Endothelial cell (in vitro differentiated cells): ENCODE measurements at regions not wholly inside any gene's neighbourhood (a gene's known extent, or its start where the extent isn't known, plus 50 kb on each side); places are given as distances from the start of the nearest gene placed in this dataset.

Experiments
- DNase-seq: peaks from one replicate; pipeline ENCODE4 v3.0.0; 2021; ENCODE audit warnings: low spot score
- H3K27ac Mint-ChIP-seq: one replicate; pipeline ENCODE4 v1.8.0; 2021; ENCODE audit warnings: mixed read lengths, inconsistent platforms; ENCODE audit not compliant: unreplicated experiment
- H3K27me3 Mint-ChIP-seq: one replicate; pipeline ENCODE4 v1.8.0; 2021; ENCODE audit warnings: mild to moderate bottlenecking, moderate library complexity, mixed read lengths, inconsistent platforms; ENCODE audit not compliant: unreplicated experiment
- H3K36me3 Mint-ChIP-seq: one replicate; pipeline ENCODE4 v1.8.0; 2021; ENCODE audit warnings: mild to moderate bottlenecking, low read depth, mixed read lengths, inconsistent platforms; ENCODE audit not compliant: unreplicated experiment
- H3K4me1 Mint-ChIP-seq: one replicate; pipeline ENCODE4 v1.8.0; 2021; ENCODE audit warnings: mild to moderate bottlenecking, mixed read lengths, inconsistent platforms; ENCODE audit not compliant: unreplicated experiment
- H3K4me3 Mint-ChIP-seq: one replicate; pipeline ENCODE4 v1.8.0; 2021; ENCODE audit warnings: mild to moderate bottlenecking, mixed read lengths, inconsistent platforms; ENCODE audit not compliant: unreplicated experiment
- H3K9me3 Mint-ChIP-seq: one replicate; pipeline ENCODE4 v1.8.0; 2021; ENCODE audit warnings: mixed read lengths, inconsistent platforms; ENCODE audit not compliant: unreplicated experiment
- CTCF ChIP-seq: fragments of 200-600 bp; sonication (generic); IDR thresholded peaks from one replicate; pipeline ENCODE4 v1.5.0; 2021; ENCODE audit warnings: antibody characterized with exemption; ENCODE audit not compliant: unreplicated experiment

GRCh38 chr5:92559781-92560180 is 1021.2 kb downstream of the NR2F1-AS1 start:
- H3K4me1 Mint-ChIP-seq = no peaks in the 10 kb centered on the region
- no peak for TF ChIP-seq CTCF
- no peaks in the 10 kb centered on the region for H3K9me3 Mint-ChIP-seq
- H3K27ac Mint-ChIP-seq = no peak overlapping the region
- no peaks in the 10 kb centered on the region for H3K36me3 Mint-ChIP-seq
- H3K4me3 Mint-ChIP-seq = no peak overlapping the region
- H3K27me3 Mint-ChIP-seq = no peaks in the 10 kb centered on the region
- no peak for DNase-seq

DNA sequence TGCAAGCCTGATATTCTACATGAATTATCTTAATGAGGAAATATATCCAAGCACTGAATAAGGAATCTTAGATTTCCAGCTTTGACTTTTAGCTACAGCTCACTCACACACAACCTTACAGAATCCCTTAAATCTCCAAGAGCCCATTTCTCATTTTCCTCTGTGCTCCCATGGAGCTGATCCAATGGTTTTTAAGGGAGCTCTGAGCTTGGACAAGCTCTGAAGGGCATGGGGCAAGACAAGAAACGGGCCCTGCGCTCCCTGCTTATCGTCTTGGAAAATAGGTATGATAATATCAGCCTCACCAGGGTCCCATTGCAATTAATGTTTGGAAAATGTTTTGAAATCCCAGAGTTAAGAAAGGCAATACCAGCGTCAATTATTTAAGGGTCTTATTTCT is 1021.7 kb downstream of the NR2F1-AS1 start:
- no peak for DNase-seq
- no peak overlapping the region for H3K27ac Mint-ChIP-seq

GRCh38 chr5:92556747-92557146 is 1024.3 kb downstream of the NR2F1-AS1 start:
- Mint-ChIP-seq H3K9me3 (no peaks in the 10 kb centered on the region), H3K36me3 (no peaks in the 10 kb centered on the region), H3K4me3 (no peak overlapping the region), H3K27ac (no peak overlapping the region), H3K27me3 (no peaks in the 10 kb centered on the region), H3K4me1 (no peaks in the 10 kb centered on the region)
- no peak for DNase-seq
- TF ChIP-seq CTCF = no peak

More for the DNA sequence above, 1021.7 kb downstream of the NR2F1-AS1 start:
- H3K9me3 Mint-ChIP-seq = no peaks in the 10 kb centered on the region
- H3K4me1 Mint-ChIP-seq = no peaks in the 10 kb centered on the region
- H3K36me3 Mint-ChIP-seq = no peaks in the 10 kb centered on the region
- H3K27me3 Mint-ChIP-seq = no peaks in the 10 kb centered on the region
- TF ChIP-seq CTCF = no peak
- no peak overlapping the region for H3K4me3 Mint-ChIP-seq

DNA sequence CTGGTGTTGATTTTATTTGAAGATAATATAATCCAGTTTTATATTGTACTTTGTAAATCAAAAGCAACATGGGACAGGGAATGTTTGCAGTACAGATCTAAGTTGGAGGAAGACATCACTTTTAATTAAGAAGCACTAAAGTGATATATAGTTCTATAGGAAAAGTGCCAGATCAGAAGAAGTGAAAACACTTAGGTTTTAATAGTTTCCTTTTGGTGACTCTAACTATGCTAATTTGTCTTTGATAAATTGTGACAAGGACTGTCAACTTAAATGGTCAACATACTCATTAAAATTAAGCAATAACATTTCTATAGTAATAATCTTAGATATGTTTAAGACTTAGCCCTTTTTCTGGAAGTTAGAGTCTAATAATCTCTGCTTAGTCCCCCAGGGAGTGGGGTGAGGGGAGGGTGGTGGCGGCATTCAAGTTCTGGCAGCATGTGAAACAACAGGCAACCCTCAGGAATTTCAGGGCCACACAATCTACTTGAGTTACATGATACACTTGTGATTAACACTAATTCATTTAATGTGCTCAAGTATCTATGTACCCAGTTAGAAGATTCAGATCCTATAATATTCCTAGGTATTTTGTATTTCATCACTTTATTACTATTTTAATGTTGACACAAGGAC is 1026.5 kb downstream of the NR2F1-AS1 start:
- Mint-ChIP-seq H3K4me3 (no peak overlapping the region), H3K36me3 (no peaks in the 10 kb centered on the region), H3K4me1 (no peaks in the 10 kb centered on the region), H3K9me3 (no peaks in the 10 kb centered on the region), H3K27ac (no peak overlapping the region), H3K27me3 (no peaks in the 10 kb centered on the region)
- no peak for DNase-seq
- TF ChIP-seq CTCF = no peak

GRCh38 chr5:92553326-92553725 is 1027.7 kb downstream of the NR2F1-AS1 start:
- no peak for TF ChIP-seq CTCF
- H3K36me3 Mint-ChIP-seq = no peaks in the 10 kb centered on the region
- no peaks in the 10 kb centered on the region for H3K4me1 Mint-ChIP-seq
- no peak overlapping the region for H3K4me3 Mint-ChIP-seq
- H3K27me3 Mint-ChIP-seq = no peaks in the 10 kb centered on the region
- no peak overlapping the region for H3K27ac Mint-ChIP-seq
- DNase-seq = no peak
- H3K9me3 Mint-ChIP-seq = no peaks in the 10 kb centered on the region
